ENCODE measurements at regions not wholly inside any gene's neighbourhood (a gene's known extent, or its start where the extent isn't known, plus 50 kb on each side); places are given as distances from the start of the nearest gene placed in this dataset.
"Not testable (repeated sequence)": the region's sequence is repeated elsewhere in the genome, so short reads cannot be mapped to it uniquely, and the experiment has no call there.

DNA sequence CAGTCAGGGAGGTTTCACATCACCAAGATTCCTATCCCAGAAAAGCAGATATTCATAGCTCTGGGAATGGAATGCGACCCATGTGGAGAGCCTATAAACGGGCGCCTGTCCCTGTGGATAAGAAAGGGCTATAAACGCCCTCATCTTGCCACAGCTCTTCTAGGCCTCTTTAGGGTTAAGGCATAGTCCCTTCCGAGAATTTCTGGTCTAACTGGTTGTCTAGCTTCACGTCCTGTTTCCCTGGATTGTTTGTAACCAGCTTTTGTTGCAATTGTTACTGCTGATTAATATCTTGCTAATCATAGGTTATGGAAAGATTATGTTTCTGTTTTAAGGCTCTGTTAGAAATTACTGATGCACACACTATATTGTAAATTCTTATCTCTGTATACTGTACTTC is 537.6 kb upstream of the RAG2 start:
- WGBS (ENCODE audit: insufficient coverage, low lambda C conversion rate): no CpG with 5 or more reads among the region's 6 CpGs
- H3K9me3 ChIP-seq (ENCODE audit: control insufficient read depth, low read depth, low read length); DNase-seq; H3K4me3 ChIP-seq (ENCODE audit: low read length); H3K36me3 ChIP-seq (ENCODE audit: control insufficient read depth, insufficient read depth, low read length); H3K27ac ChIP-seq (ENCODE audit: low read length); H3K27me3 ChIP-seq (ENCODE audit: control insufficient read depth, insufficient read depth, low read length); H3K4me1 ChIP-seq (ENCODE audit: control insufficient read depth, insufficient read depth, low read length): not testable (repeated sequence)

DNA sequence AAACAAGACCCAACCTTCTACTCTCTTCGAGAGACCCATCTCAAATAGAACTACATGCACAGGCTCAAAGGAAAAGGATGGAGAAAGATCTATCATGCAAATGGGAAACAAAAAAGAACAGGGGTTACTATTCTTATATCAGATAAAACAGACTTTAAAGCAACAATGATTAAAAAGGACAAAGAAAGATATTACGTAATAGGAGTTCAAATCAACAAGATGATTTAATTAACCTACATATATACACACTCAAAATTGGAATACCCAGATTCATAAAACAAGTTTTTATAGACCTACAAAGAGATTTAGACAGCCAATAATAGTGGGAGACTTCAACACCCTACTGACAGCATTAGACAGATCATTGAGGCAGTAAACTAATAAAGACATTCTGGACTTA is 536.6 kb upstream of the RAG2 start:
- no peaks in the 10 kb centered on the region for H3K36me3 ChIP-seq (ENCODE audit: control insufficient read depth, insufficient read depth, low read length)
- no peaks in the 10 kb centered on the region for H3K27me3 ChIP-seq (ENCODE audit: control insufficient read depth, insufficient read depth, low read length)
- H3K27ac ChIP-seq (ENCODE audit: low read length): no peak overlapping the region
- DNase-seq: no peak
- H3K9me3 ChIP-seq (ENCODE audit: control insufficient read depth, low read depth, low read length): peaks cover 3% of the 10 kb centered on the region
- H3K4me3 ChIP-seq (ENCODE audit: low read length): no peak overlapping the region
- no peaks in the 10 kb centered on the region for H3K4me1 ChIP-seq (ENCODE audit: control insufficient read depth, insufficient read depth, low read length)
- WGBS (ENCODE audit: insufficient coverage, low lambda C conversion rate): 83% methylated on average over 1 of the region's 2 CpGs

DNA sequence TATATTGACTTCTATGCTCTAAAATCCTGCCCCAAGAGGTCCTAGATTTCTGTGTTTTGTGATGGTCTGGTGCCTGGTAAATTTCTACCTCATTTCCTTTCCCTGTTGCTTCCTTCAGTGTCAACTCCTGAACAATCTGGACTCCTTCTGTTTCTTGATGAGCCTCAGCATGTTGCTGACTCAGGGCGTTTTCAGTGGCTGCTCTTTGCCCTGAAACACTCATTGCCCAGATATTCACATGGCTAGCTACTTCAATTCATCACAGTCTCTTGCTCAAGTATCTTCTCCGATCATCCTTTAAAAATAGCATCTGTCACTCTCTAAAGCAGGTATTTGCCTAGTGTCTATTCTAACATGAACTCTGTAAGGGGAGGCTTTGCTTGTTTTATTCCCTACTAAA is 526.3 kb upstream of the RAG2 start:
- DNase-seq: no peak
- Histone ChIP-seq H3K36me3 (ENCODE audit: control insufficient read depth, insufficient read depth, low read length) (no peaks in the 10 kb centered on the region), H3K27ac (ENCODE audit: low read length) (no peak overlapping the region), H3K4me3 (ENCODE audit: low read length) (no peak overlapping the region), H3K27me3 (ENCODE audit: control insufficient read depth, insufficient read depth, low read length) (no peaks in the 10 kb centered on the region), H3K4me1 (ENCODE audit: control insufficient read depth, insufficient read depth, low read length) (no peaks in the 10 kb centered on the region), H3K9me3 (ENCODE audit: control insufficient read depth, low read depth, low read length) (no peaks in the 10 kb centered on the region)
- WGBS (ENCODE audit: insufficient coverage, low lambda C conversion rate): 100% methylated on average over 1 of the region's 2 CpGs

DNA sequence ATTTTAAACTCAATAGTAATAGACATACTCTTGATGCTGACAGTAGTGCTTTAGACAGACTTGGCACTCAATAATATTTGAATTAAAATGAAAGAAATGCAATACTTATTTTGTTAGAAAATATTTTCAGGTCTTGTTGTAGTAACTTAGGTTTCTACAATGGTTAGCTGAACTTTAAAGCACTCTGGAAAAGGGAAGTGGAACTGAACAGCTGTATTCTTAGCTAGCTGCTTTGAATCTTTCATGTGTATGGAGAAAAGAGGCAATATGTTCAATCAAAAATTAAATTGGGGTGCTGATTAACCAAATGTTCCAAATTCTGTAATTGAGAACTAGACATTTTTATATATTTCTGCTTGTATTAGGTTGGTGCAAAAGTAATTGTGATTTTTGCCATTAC is 517.9 kb upstream of the RAG2 start:
- DNase-seq: no peak
- no peaks in the 10 kb centered on the region for H3K9me3 ChIP-seq (ENCODE audit: control insufficient read depth, low read depth, low read length)
- no peaks in the 10 kb centered on the region for H3K4me1 ChIP-seq (ENCODE audit: control insufficient read depth, insufficient read depth, low read length)
- H3K27ac ChIP-seq (ENCODE audit: low read length): no peak overlapping the region
- H3K36me3 ChIP-seq (ENCODE audit: control insufficient read depth, insufficient read depth, low read length): no peaks in the 10 kb centered on the region
- H3K27me3 ChIP-seq (ENCODE audit: control insufficient read depth, insufficient read depth, low read length): no peaks in the 10 kb centered on the region
- no peak overlapping the region for H3K4me3 ChIP-seq (ENCODE audit: low read length)

DNA sequence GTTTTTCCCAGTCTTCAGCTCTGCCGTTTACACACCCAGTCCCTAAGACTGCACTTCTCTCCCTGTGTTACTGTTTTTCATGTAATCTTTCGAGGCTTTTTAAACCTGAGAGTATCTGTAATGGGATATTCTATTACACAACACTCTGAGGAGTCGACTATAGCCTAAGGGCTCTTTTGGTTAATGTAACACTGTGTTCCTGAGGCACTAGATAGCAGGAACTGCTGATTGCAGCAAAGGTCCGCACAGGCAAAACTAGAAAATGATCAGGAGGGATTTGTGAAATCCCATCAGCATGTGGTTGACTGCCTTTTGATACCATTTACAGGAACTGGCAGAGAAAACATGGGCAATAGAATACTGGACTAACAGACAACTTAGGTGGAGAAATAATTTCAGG is 512.3 kb upstream of the RAG2 start:
- no peaks in the 10 kb centered on the region for H3K9me3 ChIP-seq (ENCODE audit: control insufficient read depth, low read depth, low read length)
- no peak overlapping the region for H3K4me3 ChIP-seq (ENCODE audit: low read length)
- no peaks in the 10 kb centered on the region for H3K36me3 ChIP-seq (ENCODE audit: control insufficient read depth, insufficient read depth, low read length)
- no peaks in the 10 kb centered on the region for H3K27me3 ChIP-seq (ENCODE audit: control insufficient read depth, insufficient read depth, low read length)
- 80% methylated on average over 1 of the region's 4 CpGs for WGBS (ENCODE audit: insufficient coverage, low lambda C conversion rate)
- no peak overlapping the region for H3K27ac ChIP-seq (ENCODE audit: low read length)
- no peak for DNase-seq
- H3K4me1 ChIP-seq (ENCODE audit: control insufficient read depth, insufficient read depth, low read length): no peaks in the 10 kb centered on the region

DNA sequence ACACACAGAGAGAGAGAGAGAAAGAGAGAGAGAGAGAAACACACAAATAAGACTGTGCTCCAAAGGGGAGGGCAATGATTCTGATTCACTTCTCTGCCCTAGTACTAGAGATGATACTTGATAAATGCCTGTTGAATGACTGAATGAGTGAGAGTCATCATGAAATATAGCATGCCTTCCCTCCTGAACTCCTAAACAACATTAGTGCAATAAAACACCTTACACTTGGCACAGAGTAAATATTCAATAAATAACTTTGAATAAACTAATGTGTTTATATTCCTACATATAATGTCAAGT is 511.2 kb upstream of the RAG2 start:
- no peaks in the 10 kb centered on the region for H3K4me1 ChIP-seq (ENCODE audit: control insufficient read depth, insufficient read depth, low read length)
- H3K4me3 ChIP-seq (ENCODE audit: low read length): no peak overlapping the region
- no peak for DNase-seq
- no peaks in the 10 kb centered on the region for H3K36me3 ChIP-seq (ENCODE audit: control insufficient read depth, insufficient read depth, low read length)
- H3K27me3 ChIP-seq (ENCODE audit: control insufficient read depth, insufficient read depth, low read length): no peaks in the 10 kb centered on the region
- H3K9me3 ChIP-seq (ENCODE audit: control insufficient read depth, low read depth, low read length): no peaks in the 10 kb centered on the region
- no peak overlapping the region for H3K27ac ChIP-seq (ENCODE audit: low read length)

DNA sequence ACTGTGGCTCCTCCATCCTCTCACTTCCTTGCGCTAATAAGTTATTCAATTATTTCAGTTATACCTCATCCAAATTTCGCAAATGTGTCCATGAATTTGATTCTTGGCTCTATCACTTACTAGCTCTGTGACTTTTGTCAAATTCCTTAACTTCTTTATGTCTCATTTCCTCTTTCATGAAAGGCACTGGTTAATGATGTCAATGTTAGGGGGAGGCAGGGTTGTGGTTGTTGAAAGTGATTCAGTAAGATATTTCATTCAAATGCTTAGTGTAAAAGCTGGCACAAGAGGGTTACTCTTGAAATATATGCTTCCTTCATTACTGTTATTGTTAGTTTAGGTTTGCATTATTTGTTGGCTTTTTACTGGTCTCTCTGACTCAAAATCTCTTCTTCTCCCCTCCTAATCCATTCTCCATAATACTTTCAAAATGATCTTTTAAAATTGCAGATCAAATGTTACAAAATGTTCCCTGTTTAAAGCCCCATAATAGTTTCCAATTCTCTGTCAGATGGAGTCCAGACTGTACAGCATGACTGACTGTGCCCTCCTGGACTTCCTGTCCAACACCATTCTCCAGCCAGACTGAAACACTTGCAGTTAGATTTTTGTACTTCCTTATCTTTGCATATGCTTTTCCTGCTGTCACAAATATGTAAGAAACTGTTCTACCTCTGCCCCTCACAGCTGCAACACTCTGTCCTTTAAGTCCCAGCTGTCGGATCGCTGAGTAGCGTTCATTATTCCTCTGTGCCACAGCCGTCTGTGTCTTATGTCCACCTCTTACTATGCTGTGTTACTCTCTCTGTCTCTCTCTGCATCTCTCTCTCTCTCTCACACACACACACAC is 510.6 kb upstream of the RAG2 start:
- Histone ChIP-seq H3K27me3 (ENCODE audit: control insufficient read depth, insufficient read depth, low read length) (no peaks in the 10 kb centered on the region), H3K36me3 (ENCODE audit: control insufficient read depth, insufficient read depth, low read length) (no peaks in the 10 kb centered on the region), H3K9me3 (ENCODE audit: control insufficient read depth, low read depth, low read length) (no peaks in the 10 kb centered on the region), H3K4me1 (ENCODE audit: control insufficient read depth, insufficient read depth, low read length) (no peaks in the 10 kb centered on the region), H3K4me3 (ENCODE audit: low read length) (no peak overlapping the region), H3K27ac (ENCODE audit: low read length) (no peak overlapping the region)
- WGBS (ENCODE audit: insufficient coverage, low lambda C conversion rate): 100% methylated on average over 2 of the region's 6 CpGs
- no peak for DNase-seq

DNA sequence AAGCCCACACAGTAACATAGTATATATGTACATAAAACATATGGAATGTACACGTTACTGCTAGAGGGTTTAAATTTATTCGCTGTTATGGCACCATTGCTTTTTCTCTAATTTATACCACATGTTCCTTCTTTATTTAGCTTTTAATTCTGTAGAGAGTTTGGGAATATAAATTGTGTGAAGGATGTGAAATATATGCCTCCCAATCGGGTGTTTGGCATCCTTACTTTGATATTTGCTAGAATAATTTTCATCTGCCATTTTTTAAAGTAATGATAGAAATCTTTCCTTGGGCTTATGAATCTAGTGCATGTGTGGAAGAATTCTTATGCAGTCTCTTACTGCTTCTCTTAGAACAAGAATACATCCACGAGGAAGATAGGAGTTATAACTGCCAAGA is 509.8 kb upstream of the RAG2 start:
- no peak overlapping the region for H3K4me3 ChIP-seq (ENCODE audit: low read length)
- H3K27me3 ChIP-seq (ENCODE audit: control insufficient read depth, insufficient read depth, low read length): no peaks in the 10 kb centered on the region
- WGBS (ENCODE audit: insufficient coverage, low lambda C conversion rate): 80% methylated on average over 1 of the region's 4 CpGs

DNA sequence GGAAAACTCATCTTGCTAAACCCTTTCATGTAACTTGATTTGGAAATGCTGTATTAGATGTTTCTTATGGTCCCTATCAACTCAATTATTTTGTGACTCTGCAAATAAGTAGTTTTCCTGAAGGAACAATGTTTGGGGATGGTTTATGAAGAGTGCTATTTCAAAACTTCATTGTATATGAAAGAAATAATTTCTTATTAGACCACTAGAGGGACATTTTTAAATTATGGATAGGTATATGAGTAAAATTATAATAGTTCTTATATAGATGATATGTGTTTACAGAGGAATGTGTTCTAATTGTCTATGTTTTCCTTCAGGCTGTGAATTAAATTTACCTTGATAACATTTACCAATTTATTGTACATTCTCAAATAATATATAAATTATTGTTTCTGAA is 509.4 kb upstream of the RAG2 start:
- no peaks in the 10 kb centered on the region for H3K9me3 ChIP-seq (ENCODE audit: control insufficient read depth, low read depth, low read length)
- no peak overlapping the region for H3K4me3 ChIP-seq (ENCODE audit: low read length)
- no peak overlapping the region for H3K27ac ChIP-seq (ENCODE audit: low read length)
- no peaks in the 10 kb centered on the region for H3K27me3 ChIP-seq (ENCODE audit: control insufficient read depth, insufficient read depth, low read length)
- no peaks in the 10 kb centered on the region for H3K36me3 ChIP-seq (ENCODE audit: control insufficient read depth, insufficient read depth, low read length)
- H3K4me1 ChIP-seq (ENCODE audit: control insufficient read depth, insufficient read depth, low read length): no peaks in the 10 kb centered on the region
- no peak for DNase-seq

More for the DNA sequence above, 509.8 kb upstream of the RAG2 start:
- Histone ChIP-seq H3K4me1 (ENCODE audit: control insufficient read depth, insufficient read depth, low read length) (no peaks in the 10 kb centered on the region), H3K36me3 (ENCODE audit: control insufficient read depth, insufficient read depth, low read length) (no peaks in the 10 kb centered on the region), H3K27ac (ENCODE audit: low read length) (no peak overlapping the region), H3K9me3 (ENCODE audit: control insufficient read depth, low read depth, low read length) (no peaks in the 10 kb centered on the region)
- no peak for DNase-seq

DNA sequence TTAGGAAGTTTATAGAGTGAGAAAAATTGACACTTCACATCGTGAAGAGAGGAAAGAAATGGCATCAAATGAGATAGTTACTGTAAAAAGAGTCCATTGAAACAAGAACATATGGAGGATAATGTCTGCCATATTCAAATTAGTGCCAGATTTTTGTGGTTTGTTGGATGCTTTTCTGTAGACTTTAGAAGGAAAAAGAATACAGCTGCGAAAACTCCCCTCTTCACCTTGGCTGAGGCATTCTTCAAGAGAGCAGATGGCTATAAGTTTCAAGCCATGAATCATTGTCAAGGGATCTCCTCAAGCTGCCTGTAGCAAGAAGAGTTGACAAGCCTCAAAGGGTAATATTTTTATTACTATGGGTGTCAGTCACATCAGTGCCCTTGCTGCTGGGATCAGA is 507.4 kb upstream of the RAG2 start:
- H3K27me3 ChIP-seq (ENCODE audit: control insufficient read depth, insufficient read depth, low read length): no peaks in the 10 kb centered on the region
- no peak for DNase-seq
- H3K36me3 ChIP-seq (ENCODE audit: control insufficient read depth, insufficient read depth, low read length): no peaks in the 10 kb centered on the region
- no peak overlapping the region for H3K27ac ChIP-seq (ENCODE audit: low read length)
- no peak overlapping the region for H3K4me3 ChIP-seq (ENCODE audit: low read length)
- H3K4me1 ChIP-seq (ENCODE audit: control insufficient read depth, insufficient read depth, low read length): no peaks in the 10 kb centered on the region
- H3K9me3 ChIP-seq (ENCODE audit: control insufficient read depth, low read depth, low read length): no peaks in the 10 kb centered on the region
- WGBS (ENCODE audit: insufficient coverage, low lambda C conversion rate): 67% methylated on average over 1 of the region's 2 CpGs

DNA sequence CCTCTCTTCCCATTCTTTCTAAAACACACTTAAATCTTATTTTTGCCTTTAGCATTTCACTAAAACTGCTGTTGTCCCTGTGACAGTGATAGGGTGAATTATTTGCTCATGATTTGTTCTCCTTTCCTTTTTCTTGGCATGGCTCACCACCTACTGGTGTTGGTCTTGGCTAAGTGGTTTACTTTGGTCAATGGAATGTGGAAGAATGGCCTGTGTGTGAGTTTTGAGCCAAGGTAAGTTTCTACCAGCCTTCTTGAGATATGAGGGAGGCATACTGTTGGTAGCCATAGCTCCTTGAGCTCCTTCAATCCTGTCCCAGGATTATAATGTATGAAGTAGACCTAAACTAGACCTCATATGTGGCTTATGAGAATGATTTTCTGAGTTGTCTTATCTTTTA is 506.3 kb upstream of the RAG2 start:
- Histone ChIP-seq H3K27me3 (ENCODE audit: control insufficient read depth, insufficient read depth, low read length) (no peaks in the 10 kb centered on the region), H3K9me3 (ENCODE audit: control insufficient read depth, low read depth, low read length) (no peaks in the 10 kb centered on the region)
- DNase-seq: no peak

More for the DNA sequence above, 506.3 kb upstream of the RAG2 start:
- Histone ChIP-seq H3K4me1 (ENCODE audit: control insufficient read depth, insufficient read depth, low read length) (no peaks in the 10 kb centered on the region), H3K27ac (ENCODE audit: low read length) (no peak overlapping the region), H3K36me3 (ENCODE audit: control insufficient read depth, insufficient read depth, low read length) (no peaks in the 10 kb centered on the region), H3K4me3 (ENCODE audit: low read length) (no peak overlapping the region)
